PFSK-1 (cell line): ENCODE measurements at regions not wholly inside any gene's neighbourhood (a gene's known extent, or its start where the extent isn't known, plus 50 kb on each side); places are given as distances from the start of the nearest gene placed in this dataset.

Source experiments
- FOXP2 ChIP-seq: optimal IDR thresholded peaks from 2 replicates; pipeline ENCODE3; 2011; ENCODE audit warnings: borderline replicate concordance, control low read depth, inconsistent platforms; ENCODE audit not compliant: insufficient read depth; ENCODE audit errors: extremely low read length, extremely low read depth
- POLR2AphosphoS5 ChIP-seq: IDR thresholded peaks from 2 replicates; pipeline ENCODE4 v1.6.1; 2012; ENCODE audit warnings: low read depth, mild to moderate bottlenecking, control low read depth, low read length, moderate library complexity
- REST ChIP-seq, 2 experiments: IDR thresholded peaks; 2 replicates each; pipeline versions ENCODE4 v1.6.1 to v1.8.0; 2011 to 2012; ENCODE audit warnings: low read depth in 2 of 2, low read length in 2 of 2, control low read depth in 1 of 2, inconsistent platforms in 1 of 2, mild to moderate bottlenecking in 1 of 2, moderate library complexity in 1 of 2; ENCODE audit not compliant: insufficient read depth in 1 of 2
- SIN3A ChIP-seq: IDR thresholded peaks from 2 replicates; pipeline ENCODE4 v1.6.1; 2012; ENCODE audit warnings: mild to moderate bottlenecking, low read length, moderate library complexity, borderline replicate concordance; ENCODE audit not compliant: insufficient read depth
- TAF1 ChIP-seq: IDR thresholded peaks from 2 replicates; pipeline ENCODE4 v1.6.1; 2012; ENCODE audit warnings: low read length, control low read depth, borderline replicate concordance; ENCODE audit not compliant: insufficient read depth

- TF ChIP-seq TAF1 = no peak
- no peak for TF ChIP-seq POLR2AphosphoS5
- no peak for TF ChIP-seq SIN3A
- no peak for TF ChIP-seq REST (IDR thresholded peaks at IDR 0.05; ENCODE audit: insufficient read depth in 1 of 2, low read depth in 2 of 2, low read length in 2 of 2)
- no peak for TF ChIP-seq FOXP2
Observed at GRCh38 chr4:27289704-27290103, 429.1 kb downstream of the STIM2 start.

- TF ChIP-seq SIN3A (no peak), POLR2AphosphoS5 (no peak), FOXP2 (no peak), TAF1 (no peak), REST (IDR thresholded peaks at IDR 0.05; ENCODE audit: insufficient read depth in 1 of 2, low read depth in 2 of 2, low read length in 2 of 2) (no peak)
Observed at GRCh38 chr4:27293831-27294230, 433.2 kb downstream of the STIM2 start.

- TF ChIP-seq TAF1 = no peak
- no peak for TF ChIP-seq SIN3A
- TF ChIP-seq POLR2AphosphoS5 = no peak
- TF ChIP-seq REST (IDR thresholded peaks at IDR 0.05; ENCODE audit: insufficient read depth in 1 of 2, low read depth in 2 of 2, low read length in 2 of 2) = no peak
- TF ChIP-seq FOXP2 = no peak
Observed at GRCh38 chr4:27304751-27305150, 444.1 kb downstream of the STIM2 start.

GRCh38 chr4:27305246-27305645 is 444.6 kb downstream of the STIM2 start:
- TF ChIP-seq REST (IDR thresholded peaks at IDR 0.05; ENCODE audit: insufficient read depth in 1 of 2, low read depth in 2 of 2, low read length in 2 of 2) (no peak), SIN3A (no peak)

GRCh38 chr4:27308379-27308778 is 447.7 kb downstream of the STIM2 start:
- TF ChIP-seq REST (IDR thresholded peaks at IDR 0.05; ENCODE audit: insufficient read depth in 1 of 2, low read depth in 2 of 2, low read length in 2 of 2) (no peak), FOXP2 (no peak), POLR2AphosphoS5 (no peak), SIN3A (no peak), TAF1 (no peak)
